ENCODE measurements at regions not wholly inside any gene's neighbourhood (a gene's known extent, or its start where the extent isn't known, plus 50 kb on each side); places are given as distances from the start of the nearest gene placed in this dataset.
"Not testable (repeated sequence)": the region's sequence is repeated elsewhere in the genome, so short reads cannot be mapped to it uniquely, and the experiment has no call there.

GRCh38 chr9:41251973-41252372, 62.9 kb upstream of the ZNG1F start:
- not testable (repeated sequence) for TF ChIP-seq ZNF274 (IDR thresholded peaks at IDR 0.05; ENCODE audit: borderline replicate concordance, low read depth, low read length); MYNN (IDR thresholded peaks at IDR 0.05); MYNN (CRISPR knock-in tag; IDR thresholded peaks at IDR 0.05); EHMT2 (IDR thresholded peaks at IDR 0.05)
